ENCODE measurements at regions not wholly inside any gene's neighbourhood (a gene's known extent, or its start where the extent isn't known, plus 50 kb on each side); places are given as distances from the start of the nearest gene placed in this dataset.

DNA sequence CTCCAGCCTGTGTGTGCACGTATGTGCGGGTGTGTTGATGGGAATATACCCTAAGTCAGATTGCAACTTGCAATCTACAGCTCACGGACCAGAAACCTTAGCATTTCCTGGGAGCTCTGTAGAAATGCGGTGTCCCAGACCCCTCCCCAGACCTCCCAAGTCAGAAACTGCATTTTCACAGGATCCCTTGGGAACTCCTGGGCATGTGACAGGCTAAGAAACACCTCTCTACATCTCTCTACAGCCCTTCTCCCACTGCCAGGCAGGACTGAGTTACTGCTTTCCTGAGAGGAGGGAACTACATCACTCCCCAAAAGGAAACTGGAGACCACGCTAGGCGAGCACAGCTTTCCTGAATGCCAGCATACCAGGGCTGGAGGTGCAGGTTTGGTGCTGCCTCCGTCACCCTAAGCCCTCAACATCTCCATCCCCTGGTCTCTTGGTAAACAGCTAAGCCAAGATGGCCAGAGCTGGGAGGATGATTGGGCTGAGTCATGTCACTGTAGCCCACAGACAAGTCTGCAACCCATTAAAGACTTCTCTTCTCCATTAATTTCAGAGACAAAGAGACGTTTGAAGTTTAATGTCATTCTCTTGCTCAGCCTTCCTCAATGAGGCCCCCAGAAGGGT lies 194.4 kb downstream of the BMP7 start:
- DNase-seq (no peak), ATAC-seq (ENCODE audit: poor library complexity) (no peak)
- ChIA-PET POLR2A (no interaction called here), CTCF (no interaction called here)
- H3K4me1 Mint-ChIP-seq (ENCODE audit: low read depth) = peaks cover 13% of the 10 kb centered on the region
- H3K4me1 ChIP-seq (ENCODE audit: insufficient read depth, low read length) = no peaks in the 10 kb centered on the region
- peaks cover 58% of the 10 kb centered on the region for H3K27me3 Mint-ChIP-seq
- H3K9me3 ChIP-seq (ENCODE audit: control insufficient read depth in 1 of 2, insufficient read depth in 1 of 2, low read length in 2 of 2) = peaks cover 0 to 10% of the 10 kb centered on the region in 2 experiments
- no peak overlapping the region for H3K4me3 ChIP-seq (ENCODE audit: low read length)
- no peaks in the 10 kb centered on the region for H3K36me3 ChIP-seq (ENCODE audit: insufficient read depth, low read length)
- no peaks in the 10 kb centered on the region for H3K9me3 Mint-ChIP-seq
- no peak overlapping the region for H3K4me3 Mint-ChIP-seq
- TF ChIP-seq, protein P1, sequence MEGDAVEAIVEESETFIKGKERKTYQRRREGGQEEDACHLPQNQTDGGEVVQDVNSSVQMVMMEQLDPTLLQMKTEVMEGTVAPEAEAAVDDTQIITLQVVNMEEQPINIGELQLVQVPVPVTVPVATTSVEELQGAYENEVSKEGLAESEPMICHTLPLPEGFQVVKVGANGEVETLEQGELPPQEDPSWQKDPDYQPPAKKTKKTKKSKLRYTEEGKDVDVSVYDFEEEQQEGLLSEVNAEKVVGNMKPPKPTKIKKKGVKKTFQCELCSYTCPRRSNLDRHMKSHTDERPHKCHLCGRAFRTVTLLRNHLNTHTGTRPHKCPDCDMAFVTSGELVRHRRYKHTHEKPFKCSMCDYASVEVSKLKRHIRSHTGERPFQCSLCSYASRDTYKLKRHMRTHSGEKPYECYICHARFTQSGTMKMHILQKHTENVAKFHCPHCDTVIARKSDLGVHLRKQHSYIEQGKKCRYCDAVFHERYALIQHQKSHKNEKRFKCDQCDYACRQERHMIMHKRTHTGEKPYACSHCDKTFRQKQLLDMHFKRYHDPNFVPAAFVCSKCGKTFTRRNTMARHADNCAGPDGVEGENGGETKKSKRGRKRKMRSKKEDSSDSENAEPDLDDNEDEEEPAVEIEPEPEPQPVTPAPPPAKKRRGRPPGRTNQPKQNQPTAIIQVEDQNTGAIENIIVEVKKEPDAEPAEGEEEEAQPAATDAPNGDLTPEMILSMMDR (IDR thresholded peaks at IDR 0.05) = no peak
- H3K27me3 ChIP-seq (ENCODE audit: control insufficient read depth in 1 of 2, insufficient read depth in 2 of 2, low read length in 2 of 2) = peaks cover 11 to 35% of the 10 kb centered on the region in 2 experiments
- intact Hi-C loops (cut with DNase I, micrococcal nuclease) = no loop called here
- H3K36me3 Mint-ChIP-seq (ENCODE audit: low read depth) = no peaks in the 10 kb centered on the region
- H3K27ac Mint-ChIP-seq = no peak overlapping the region
- no peak overlapping the region for H3K27ac ChIP-seq (ENCODE audit: low read depth in 1 of 2, low read length in 2 of 2)

DNA sequence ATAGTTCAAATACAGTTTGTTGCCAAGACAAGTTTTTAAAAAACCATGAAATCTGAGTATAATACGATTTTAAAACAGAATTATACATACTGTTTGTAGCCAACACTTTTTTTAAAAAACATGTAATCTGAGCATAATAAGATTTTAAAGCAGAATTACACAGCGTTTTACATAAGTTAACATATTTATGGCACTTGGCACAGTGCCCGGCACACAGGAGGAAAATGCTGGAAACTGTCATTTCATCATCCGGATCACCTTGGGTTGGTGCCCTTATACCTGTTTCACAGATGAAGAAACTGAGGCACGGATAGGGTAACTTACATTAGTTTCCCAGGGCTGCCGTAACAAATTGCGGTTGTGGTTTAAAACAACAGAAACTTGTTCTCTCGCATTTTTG lies 193.0 kb downstream of the BMP7 start:
- Mint-ChIP-seq H3K4me3 (no peak overlapping the region), H3K27me3 (peaks cover 46% of the 10 kb centered on the region), H3K27ac (no peak overlapping the region), H3K9me3 (peaks cover 6% of the 10 kb centered on the region), H3K4me1 (ENCODE audit: low read depth) (peaks cover 13% of the 10 kb centered on the region), H3K36me3 (ENCODE audit: low read depth) (no peaks in the 10 kb centered on the region)
- no peak for ATAC-seq (ENCODE audit: poor library complexity)
- no peak overlapping the region for H3K4me3 ChIP-seq (ENCODE audit: low read length)
- H3K36me3 ChIP-seq (ENCODE audit: insufficient read depth, low read length) = no peaks in the 10 kb centered on the region
- TF ChIP-seq, protein P1 (IDR thresholded peaks at IDR 0.05) = no peak
- CTCF ChIA-PET = no interaction called here
- intact Hi-C loops (cut with DNase I, micrococcal nuclease) = no loop called here
- peaks cover 11 to 28% of the 10 kb centered on the region in 2 experiments for H3K27me3 ChIP-seq (ENCODE audit: control insufficient read depth in 1 of 2, insufficient read depth in 2 of 2, low read length in 2 of 2)
- H3K9me3 ChIP-seq (ENCODE audit: control insufficient read depth in 1 of 2, insufficient read depth in 1 of 2, low read length in 2 of 2) = peaks cover 9 to 13% of the 10 kb centered on the region in 2 experiments
- no peak overlapping the region for H3K27ac ChIP-seq (ENCODE audit: low read depth in 1 of 2, low read length in 2 of 2)
- POLR2A ChIA-PET = no interaction called here
- DNase-seq = no peak
- H3K4me1 ChIP-seq (ENCODE audit: insufficient read depth, low read length) = no peaks in the 10 kb centered on the region

DNA sequence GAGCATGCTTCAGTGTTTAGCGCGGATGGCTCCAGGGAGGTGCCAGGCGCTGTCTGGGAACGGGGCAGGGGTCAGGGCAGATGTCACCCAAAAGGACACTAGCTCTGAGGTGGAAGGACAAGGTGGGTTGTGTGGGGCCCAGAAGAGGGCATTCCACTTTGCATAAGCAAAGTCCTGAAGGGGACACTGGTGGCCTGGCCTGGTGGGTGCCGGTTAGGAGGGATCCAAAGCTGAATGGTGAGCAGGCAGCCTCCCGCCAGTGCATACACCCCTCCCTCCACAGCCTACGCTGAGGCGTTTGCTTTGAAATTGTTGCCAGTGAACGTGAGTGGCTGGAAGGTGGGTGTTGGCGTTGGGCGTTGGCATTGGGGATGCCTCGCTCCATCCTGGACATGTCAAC lies 192.1 kb downstream of the BMP7 start:
- peaks cover 13% of the 10 kb centered on the region for H3K4me1 Mint-ChIP-seq (ENCODE audit: low read depth)
- ChIA-PET CTCF (no interaction called here), POLR2A (no interaction called here)
- peaks cover 12% of the 10 kb centered on the region for H3K9me3 Mint-ChIP-seq
- H3K27ac Mint-ChIP-seq = no peak overlapping the region
- H3K27me3 ChIP-seq (ENCODE audit: control insufficient read depth in 1 of 2, insufficient read depth in 2 of 2, low read length in 2 of 2) = peaks cover 11 to 28% of the 10 kb centered on the region in 2 experiments
- H3K4me1 ChIP-seq (ENCODE audit: insufficient read depth, low read length) = no peaks in the 10 kb centered on the region
- no peak overlapping the region for H3K4me3 ChIP-seq (ENCODE audit: low read length)
- DNase-seq = no peak
- peaks cover 13 to 17% of the 10 kb centered on the region in 2 experiments for H3K9me3 ChIP-seq (ENCODE audit: control insufficient read depth in 1 of 2, insufficient read depth in 1 of 2, low read length in 2 of 2)
- intact Hi-C loops (cut with DNase I, micrococcal nuclease) = no loop called here
- no peaks in the 10 kb centered on the region for H3K36me3 Mint-ChIP-seq (ENCODE audit: low read depth)
- H3K27ac ChIP-seq (ENCODE audit: low read depth in 1 of 2, low read length in 2 of 2) = no peak overlapping the region
- no peak for ATAC-seq (ENCODE audit: poor library complexity)
- no peaks in the 10 kb centered on the region for H3K36me3 ChIP-seq (ENCODE audit: insufficient read depth, low read length)
- peaks cover 39% of the 10 kb centered on the region for H3K27me3 Mint-ChIP-seq
- no peak overlapping the region for H3K4me3 Mint-ChIP-seq
- TF ChIP-seq, protein P1 (IDR thresholded peaks at IDR 0.05) = no peak

Data from CD4-positive, alpha-beta T cell (primary cell).